ENCODE measurements at regions not wholly inside any gene's neighbourhood (a gene's known extent, or its start where the extent isn't known, plus 50 kb on each side); places are given as distances from the start of the nearest gene placed in this dataset.

DNA sequence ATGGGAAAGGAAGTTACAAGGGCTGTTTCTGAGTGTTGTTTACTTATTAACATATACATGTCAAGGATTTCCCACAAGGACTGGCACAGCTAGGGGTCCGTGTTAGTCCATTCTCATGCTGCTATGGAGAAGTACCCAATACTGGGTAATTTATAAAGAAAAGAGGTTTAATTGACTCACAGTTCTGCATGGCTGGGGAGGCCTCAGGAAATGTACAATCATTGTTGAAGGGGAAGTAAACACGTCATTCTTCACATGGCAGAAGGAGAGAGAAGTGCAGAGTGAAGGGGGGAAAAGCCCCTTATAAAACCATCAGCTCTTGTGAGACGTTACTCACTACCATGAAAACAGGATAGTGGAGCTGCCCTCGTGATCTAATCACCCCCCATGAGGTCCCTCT, 128.9 kb upstream of the CELF4 start:
- in situ Hi-C loops (cut with HindIII; ENCODE audit: low sequenced_read_pairs), result no loop called here

GRCh38 chr18:37691162-37691561, 125.6 kb upstream of the CELF4 start:
- in situ Hi-C loops (cut with HindIII; ENCODE audit: low sequenced_read_pairs), result no loop called here

DNA sequence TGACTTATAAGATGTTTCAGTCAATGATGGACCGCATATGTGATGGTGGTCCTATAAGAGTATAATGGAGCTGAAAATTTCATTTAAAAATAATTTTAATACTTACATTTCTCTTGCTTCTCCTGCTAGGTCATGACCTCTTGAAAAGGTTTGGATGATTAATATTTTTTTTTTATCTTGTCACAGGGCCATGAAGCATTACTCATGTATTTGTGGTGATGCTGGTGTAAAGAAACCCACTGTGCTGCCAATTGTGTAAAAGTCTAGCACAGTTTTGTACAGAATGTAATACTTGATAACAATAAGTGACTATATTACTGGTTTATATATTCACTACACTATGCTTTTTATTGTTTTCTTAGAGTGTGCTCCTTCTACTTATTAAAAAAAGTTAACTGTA, 124.2 kb upstream of the CELF4 start:
- in situ Hi-C loops (cut with HindIII; ENCODE audit: low sequenced_read_pairs), result no loop called here

DNA sequence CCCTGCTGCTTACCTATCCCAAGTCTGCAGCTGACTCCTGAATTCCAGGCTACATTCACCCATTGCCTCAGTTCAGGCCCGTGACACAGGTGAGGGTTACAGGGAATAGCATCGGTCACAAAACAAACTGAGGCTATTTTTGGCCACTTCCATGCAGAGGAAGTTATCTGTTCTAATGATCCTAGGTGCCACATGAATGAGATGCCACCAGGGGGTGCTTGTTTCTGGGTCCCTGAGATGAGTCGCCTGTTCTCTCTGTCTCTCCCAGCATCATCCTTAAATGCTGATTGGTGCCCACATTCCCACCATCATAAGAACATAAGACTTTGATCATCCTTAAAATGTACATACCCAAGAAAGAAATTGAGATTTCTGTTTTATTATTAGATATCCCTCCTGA, 119.0 kb upstream of the CELF4 start:
- in situ Hi-C loops (cut with HindIII; ENCODE audit: low sequenced_read_pairs), result no loop called here

DNA sequence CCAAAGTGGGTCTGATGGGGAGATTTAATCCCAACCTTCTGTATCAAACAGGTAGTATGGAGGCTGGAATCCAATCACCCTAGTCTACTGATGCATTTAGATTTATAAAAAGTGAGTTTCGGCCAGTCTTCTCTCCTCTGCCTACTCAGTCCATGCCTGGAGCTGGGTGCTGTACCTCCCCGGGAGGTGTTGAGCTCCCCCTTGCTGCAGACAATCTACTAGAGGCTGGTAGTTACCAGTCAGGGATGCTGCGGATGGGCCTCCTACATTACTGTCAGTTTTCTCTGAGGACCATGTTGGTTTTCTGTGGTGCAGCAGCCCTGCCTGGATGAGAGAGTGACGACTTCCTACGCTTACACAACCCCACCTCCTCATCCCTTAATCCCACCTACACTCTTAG, 118.6 kb upstream of the CELF4 start:
- in situ Hi-C loops (cut with HindIII; ENCODE audit: low sequenced_read_pairs), result no loop called here

GRCh38 chr18:37680911-37681310, 115.3 kb upstream of the CELF4 start:
- in situ Hi-C loops (cut with HindIII; ENCODE audit: low sequenced_read_pairs), result no loop called here

DNA sequence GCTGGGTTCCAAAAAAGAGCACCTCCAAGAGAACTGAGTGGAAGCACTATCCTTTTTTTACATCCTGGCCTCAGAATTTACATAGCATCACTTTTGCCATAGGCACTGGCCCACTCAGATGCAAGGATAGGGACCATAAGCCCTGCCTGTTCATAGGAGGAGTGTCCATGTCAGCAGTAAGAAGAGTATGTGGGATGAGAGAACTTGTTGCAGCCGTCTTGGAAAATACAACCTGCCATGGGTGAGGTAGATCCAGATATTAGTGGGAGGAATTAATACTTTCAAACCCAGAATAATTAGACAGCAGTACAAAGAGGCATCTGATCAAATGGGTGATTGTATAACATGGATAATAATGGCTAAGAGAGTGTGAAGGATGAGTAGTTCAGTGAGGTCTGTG, 110.7 kb upstream of the CELF4 start:
- in situ Hi-C loops (cut with HindIII; ENCODE audit: low sequenced_read_pairs), result no loop called here

DNA sequence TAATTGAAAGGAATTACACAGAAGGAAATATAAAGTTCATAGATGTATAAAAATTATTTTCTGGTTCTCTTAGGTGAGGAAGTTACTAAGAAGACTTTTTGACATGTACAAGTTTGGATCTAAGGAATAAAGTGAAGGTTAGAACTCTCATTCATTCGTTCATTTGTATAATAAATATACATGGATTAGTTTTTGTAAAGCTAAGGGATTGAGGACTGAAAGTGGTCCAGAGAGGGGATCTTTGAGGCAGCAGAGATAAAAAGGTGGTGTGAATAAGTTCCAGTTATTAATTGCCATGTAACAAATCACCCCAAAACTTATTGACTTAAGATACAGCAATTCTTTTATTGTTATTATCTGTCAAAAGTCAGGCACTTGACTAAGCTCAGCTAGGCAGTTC, 110.1 kb upstream of the CELF4 start:
- in situ Hi-C loops (cut with HindIII; ENCODE audit: low sequenced_read_pairs), result no loop called here

DNA sequence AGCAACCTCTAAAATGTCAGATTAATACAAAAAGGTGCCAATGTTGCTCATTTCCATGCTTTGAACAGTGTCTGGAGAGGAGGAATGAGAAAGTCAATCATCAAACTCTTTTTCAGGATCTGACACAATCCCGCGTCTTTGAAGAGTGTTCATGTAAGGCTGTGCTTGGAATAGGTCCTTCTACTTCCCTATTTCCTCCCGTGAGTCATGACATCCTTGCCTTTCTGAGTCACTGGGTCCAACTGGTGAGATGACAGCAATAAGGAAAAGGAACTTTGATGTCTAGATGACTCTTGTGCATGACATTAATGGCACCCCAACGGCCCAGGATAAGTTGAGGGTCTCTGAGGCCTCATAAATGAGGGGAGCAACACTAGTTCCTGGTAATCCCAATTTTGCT, 109.0 kb upstream of the CELF4 start:
- in situ Hi-C loops (cut with HindIII; ENCODE audit: low sequenced_read_pairs), result no loop called here

GRCh38 chr18:37673671-37674070, 108.1 kb upstream of the CELF4 start:
- in situ Hi-C loops (cut with HindIII; ENCODE audit: low sequenced_read_pairs), result no loop called here

DNA sequence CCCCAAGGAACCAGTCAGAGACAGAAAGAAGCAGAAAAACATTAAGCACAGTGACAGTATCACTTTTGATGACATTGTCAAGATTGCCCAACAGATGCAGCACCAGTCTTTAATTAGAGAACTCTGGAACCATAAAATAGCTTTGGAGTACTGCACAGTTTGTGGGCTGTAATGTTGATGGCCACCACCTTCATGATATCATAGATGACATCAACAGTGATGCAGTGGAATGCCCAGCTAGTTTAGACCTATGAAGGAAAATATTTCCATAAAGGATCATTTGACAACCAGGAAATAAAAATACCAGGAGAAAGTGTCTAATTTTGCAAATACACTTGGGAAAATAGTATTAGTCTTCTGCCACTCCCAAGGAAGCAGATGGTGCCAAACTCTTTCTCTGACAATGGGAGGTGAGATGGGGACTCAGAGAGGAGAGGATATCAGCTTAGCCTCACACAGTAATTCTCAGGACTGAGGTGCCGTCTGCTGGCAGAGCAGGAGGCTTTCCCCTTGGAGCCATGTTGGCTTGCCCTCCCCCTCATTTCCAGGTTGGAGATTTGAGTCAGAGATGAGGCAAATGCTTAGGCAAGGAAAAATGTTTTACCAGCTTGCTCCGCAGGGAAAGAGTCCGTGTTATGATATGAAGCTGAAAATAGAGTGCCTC, 107.5 kb upstream of the CELF4 start:
- in situ Hi-C loops (cut with HindIII; ENCODE audit: low sequenced_read_pairs), result no loop called here

DNA sequence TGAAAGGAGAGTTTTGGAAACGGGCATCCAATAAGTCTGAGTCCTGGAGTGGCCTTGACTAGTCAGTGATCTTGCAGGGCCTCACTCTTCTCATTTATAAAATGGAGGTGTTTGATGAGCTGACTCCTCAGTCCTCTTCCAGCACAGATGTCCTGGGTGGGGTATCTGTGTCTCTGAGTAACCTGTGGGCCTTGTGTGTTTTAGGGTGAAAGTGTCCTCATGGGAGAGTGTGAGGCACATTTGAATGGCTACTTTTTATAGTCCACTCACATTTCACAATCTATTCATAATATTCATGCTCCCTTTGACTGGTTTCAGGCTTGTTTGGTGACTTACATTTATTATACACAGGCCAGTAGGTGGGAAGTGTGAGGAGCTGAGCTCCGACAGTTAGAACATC, 106.4 kb upstream of the CELF4 start:
- in situ Hi-C loops (cut with HindIII; ENCODE audit: low sequenced_read_pairs), result no loop called here

DNA sequence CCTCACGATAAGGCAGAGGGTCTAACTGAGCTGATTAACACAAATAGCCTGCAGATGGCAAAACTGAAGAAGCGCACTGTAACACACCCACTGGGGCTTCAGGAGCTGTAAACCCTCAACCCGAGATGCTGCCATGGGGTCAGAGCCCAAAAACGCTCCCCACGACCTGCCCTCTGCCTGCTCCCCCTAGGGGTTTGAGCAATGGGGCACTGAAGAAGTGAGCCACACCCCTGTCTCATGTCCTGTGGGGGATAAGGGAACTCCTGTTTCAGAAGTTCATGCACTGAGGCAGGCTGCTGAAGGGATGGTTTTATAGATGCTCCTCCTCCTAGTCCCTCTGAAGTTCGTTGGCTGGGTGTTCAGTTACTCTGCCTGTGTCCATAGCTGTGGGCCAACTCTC, 105.9 kb upstream of the CELF4 start:
- in situ Hi-C loops (cut with HindIII; ENCODE audit: low sequenced_read_pairs), result no loop called here

- in situ Hi-C loops (cut with HindIII; ENCODE audit: low sequenced_read_pairs), result no loop called here
These were observed 105.5 kb upstream of the CELF4 start for GRCh38 chr18:37671119-37671518.

DNA sequence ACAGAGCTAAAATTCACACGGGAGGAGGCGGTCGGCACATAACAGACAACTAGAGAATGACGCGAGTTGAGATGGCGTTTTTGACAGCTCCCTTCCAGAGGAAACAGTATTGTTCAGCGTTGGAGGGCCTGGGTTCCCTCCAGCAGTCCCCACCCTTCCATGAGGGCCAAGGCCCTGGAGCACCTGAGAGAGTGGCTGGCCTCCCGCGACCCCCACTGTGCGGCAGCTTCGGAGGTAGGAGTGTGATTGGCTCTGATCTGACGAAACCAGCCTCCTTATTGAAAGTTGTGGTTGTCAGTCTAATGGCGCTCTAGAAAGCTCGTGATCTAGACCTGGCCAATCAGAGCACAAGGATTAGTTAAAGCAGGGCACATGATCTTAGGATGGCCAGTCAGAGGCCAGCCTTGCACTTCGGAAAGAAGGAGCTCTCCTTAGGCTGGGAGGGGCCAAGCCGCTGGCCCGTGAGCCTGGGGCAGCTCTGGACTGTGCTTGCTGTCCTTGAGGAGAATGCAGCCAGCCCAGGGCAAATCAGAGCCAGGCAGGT, 104.5 kb upstream of the CELF4 start:
- in situ Hi-C loops (cut with HindIII; ENCODE audit: low sequenced_read_pairs), result no loop called here

DNA sequence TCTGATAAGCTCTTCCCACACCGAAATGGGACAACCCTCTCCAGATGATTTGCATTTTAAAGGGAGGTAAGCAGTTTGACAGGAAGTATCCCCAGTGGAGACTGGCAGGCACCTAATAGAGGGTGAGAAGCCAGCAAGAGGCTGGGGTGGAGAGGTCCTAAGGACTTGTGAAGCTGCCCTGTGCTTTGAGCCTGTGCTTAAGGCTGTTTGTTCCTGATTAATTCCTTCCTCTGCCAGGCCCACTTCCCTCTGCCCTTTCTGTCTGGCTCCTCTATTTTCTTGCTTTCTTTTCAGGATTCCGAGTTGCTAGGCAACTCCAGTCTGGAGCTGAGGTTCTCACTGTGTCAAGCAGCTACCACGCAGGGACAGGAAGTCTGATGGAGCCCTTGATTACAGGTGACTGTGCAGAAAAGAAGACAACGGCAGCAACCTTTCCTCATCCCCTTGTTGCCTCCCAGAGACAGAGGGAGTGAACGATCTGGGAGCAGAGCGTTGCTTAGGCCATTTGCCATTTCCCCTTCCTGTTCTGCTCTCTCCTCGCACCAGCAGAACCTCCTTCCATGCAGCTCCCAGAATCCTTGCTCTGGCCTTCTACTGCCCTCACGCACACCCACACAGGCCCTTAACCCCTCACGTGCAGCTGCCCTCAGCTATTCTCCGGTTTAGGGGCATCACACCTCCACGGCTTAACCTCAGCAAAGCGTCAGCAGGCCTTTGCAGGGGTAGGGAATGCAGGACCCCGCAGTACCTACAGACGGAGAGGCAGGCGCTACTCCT, 103.6 kb upstream of the CELF4 start:
- in situ Hi-C loops (cut with HindIII; ENCODE audit: low sequenced_read_pairs), result no loop called here

GRCh38 chr18:37667836-37668235, 102.2 kb upstream of the CELF4 start:
- in situ Hi-C loops (cut with HindIII; ENCODE audit: low sequenced_read_pairs), result no loop called here

GRCh38 chr18:37666991-37667390, 101.4 kb upstream of the CELF4 start:
- in situ Hi-C loops (cut with HindIII; ENCODE audit: low sequenced_read_pairs), result no loop called here

GRCh38 chr18:37666451-37666850, 100.9 kb upstream of the CELF4 start:
- in situ Hi-C loops (cut with HindIII; ENCODE audit: low sequenced_read_pairs), result no loop called here

- in situ Hi-C loops (cut with HindIII; ENCODE audit: low sequenced_read_pairs), result no loop called here
These were observed 99.7 kb upstream of the CELF4 start for GRCh38 chr18:37665346-37665745.

- in situ Hi-C loops (cut with HindIII; ENCODE audit: low sequenced_read_pairs), result no loop called here
These were observed 97.8 kb upstream of the CELF4 start for GRCh38 chr18:37663446-37663845.

DNA sequence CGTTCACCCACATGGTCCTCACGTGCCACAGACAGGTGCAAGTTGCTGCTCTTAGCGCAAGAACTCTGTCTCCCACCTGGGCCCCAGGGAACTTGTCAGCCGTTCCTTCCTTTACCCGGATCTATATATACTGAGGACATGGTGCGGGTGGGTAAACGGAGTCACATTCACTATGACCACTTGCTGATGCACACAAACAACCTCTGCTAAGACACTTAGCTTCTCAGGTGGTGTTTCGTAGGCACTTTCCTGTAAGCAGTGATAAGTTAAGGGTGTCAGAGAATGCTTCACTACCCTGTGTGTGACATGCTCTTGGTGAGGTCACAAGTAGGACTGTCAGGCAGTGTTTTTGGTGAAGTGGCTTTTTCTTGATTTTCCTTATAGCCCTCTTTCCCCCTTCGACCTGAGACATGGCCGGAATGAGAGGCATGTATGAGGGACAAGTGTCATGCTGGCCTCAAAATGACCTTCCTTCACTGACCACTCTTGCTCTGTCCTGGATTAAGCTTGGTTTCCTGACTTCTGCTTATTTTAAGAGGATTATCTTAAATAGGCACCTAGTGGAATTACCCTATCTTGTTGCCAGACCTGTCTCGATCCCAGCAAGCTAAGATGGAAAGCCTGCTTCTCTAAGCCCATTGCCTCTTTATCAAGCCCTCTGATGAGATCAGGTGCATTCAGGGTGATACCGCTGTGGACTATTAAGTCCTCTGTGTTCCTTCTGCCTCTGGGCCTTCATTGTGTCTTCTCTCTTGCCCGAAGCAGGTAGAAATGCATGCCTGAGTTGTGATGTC, 97.1 kb upstream of the CELF4 start:
- in situ Hi-C loops (cut with HindIII; ENCODE audit: low sequenced_read_pairs), result no loop called here

Data from DLD1 (cell line).